Smooth muscle cell (in vitro differentiated cells): ENCODE measurements at regions not wholly inside any gene's neighbourhood (a gene's known extent, or its start where the extent isn't known, plus 50 kb on each side); places are given as distances from the start of the nearest gene placed in this dataset.
A peak's percentile ranks its signal among the peaks of the same experiment; 100 is the strongest.

Experiments
- DNase-seq: peaks from one replicate; lab custom pipeline; 2025; ENCODE audit not compliant: unreplicated experiment; lab: John Stamatoyannopoulos, UW
- H2AFZ ChIP-seq: fragments of 200-600 bp; sonication (generic); 2 replicates; pipeline ENCODE4 v1.6.0; 2016; ENCODE audit warnings: antibody characterized with exemption, low read depth, mild to moderate bottlenecking
- H3F3A ChIP-seq: fragments of 200-600 bp; sonication (generic); 2 replicates; pipeline ENCODE4 v1.6.0; 2017; ENCODE audit warnings: antibody characterized with exemption, low read depth
- H3K27ac ChIP-seq: fragments of 200-600 bp; sonication (generic); 2 replicates; pipeline ENCODE4 v1.5.1; 2016; ENCODE audit warnings: low read depth, mild to moderate bottlenecking
- H3K27me3 ChIP-seq: fragments of 200-600 bp; sonication (generic); 2 replicates; pipeline ENCODE4 v1.6.1; 2016; ENCODE audit warnings: low read depth, mild to moderate bottlenecking
- H3K36me3 ChIP-seq: fragments of 200-600 bp; sonication (generic); 2 replicates; pipeline ENCODE4 v1.5.1; 2016; ENCODE audit warnings: low read depth
- H3K4me1 ChIP-seq: fragments of 200-600 bp; sonication (generic); 2 replicates; pipeline ENCODE4 v1.5.1; 2016; ENCODE audit warnings: low read depth
- H3K4me2 ChIP-seq: fragments of 200-600 bp; sonication (generic); 2 replicates; pipeline ENCODE4 v1.6.0; 2016; ENCODE audit warnings: mild to moderate bottlenecking
- H3K4me3 ChIP-seq: fragments of 200-600 bp; sonication (generic); 2 replicates; pipeline ENCODE4 v1.5.1; 2016; ENCODE audit warnings: mild to moderate bottlenecking
- H3K79me2 ChIP-seq: fragments of 200-600 bp; sonication (generic); 2 replicates; pipeline ENCODE4 v1.6.0; 2016; ENCODE audit warnings: low read depth, mild to moderate bottlenecking
- H3K9ac ChIP-seq: fragments of 200-600 bp; sonication (generic); 2 replicates; pipeline ENCODE4 v1.6.0; 2016; ENCODE audit warnings: low read depth
- H3K9me3 ChIP-seq: fragments of 200-600 bp; sonication (generic); replicated peaks from 2 replicates; pipeline ENCODE4 v1.5.1; 2016; ENCODE audit warnings: low read depth
- H4K20me1 ChIP-seq: fragments of 200-600 bp; sonication (generic); 2 replicates; pipeline ENCODE4 v1.6.0; 2016; ENCODE audit warnings: low read depth
- CTCF ChIP-seq: fragments of 200-600 bp; sonication (generic); IDR thresholded peaks from 2 replicates; pipeline ENCODE4 v1.5.1; 2017; ENCODE audit warnings: borderline replicate concordance, mild to moderate bottlenecking, antibody characterized with exemption; ENCODE audit not compliant: insufficient read depth, poor library complexity, severe bottlenecking
- WGBS: methylation state at CpG from one replicate; pipeline ENCODE4 v1.1.7; 2016; ENCODE audit warnings: low lambda C conversion rate; 5-methylcytosine and 5-hydroxymethylcytosine counted together

GRCh38 chr15:69793781-69794451 lies 303.8 kb downstream of the TLE3 start:
- WGBS: 72% methylated on average over 9 of the region's 9 CpGs
- no peak for TF ChIP-seq CTCF
- no peaks in the 10 kb centered on the region for H4K20me1 ChIP-seq
- no peak overlapping the region for H3K27ac ChIP-seq
- no peaks in the 10 kb centered on the region for H3K9me3 ChIP-seq
- H2AFZ ChIP-seq: no peak overlapping the region
- H3K9ac ChIP-seq: no peak overlapping the region
- H3K4me2 ChIP-seq: no peak overlapping the region
- H3F3A ChIP-seq: no peaks in the 10 kb centered on the region
- H3K27me3 ChIP-seq: no peaks in the 10 kb centered on the region
- no peaks in the 10 kb centered on the region for H3K79me2 ChIP-seq
- H3K36me3 ChIP-seq: no peaks in the 10 kb centered on the region
- H3K4me3 ChIP-seq: no peak overlapping the region
- no peak for DNase-seq
- peaks cover 14% of the 10 kb centered on the region for H3K4me1 ChIP-seq

DNA sequence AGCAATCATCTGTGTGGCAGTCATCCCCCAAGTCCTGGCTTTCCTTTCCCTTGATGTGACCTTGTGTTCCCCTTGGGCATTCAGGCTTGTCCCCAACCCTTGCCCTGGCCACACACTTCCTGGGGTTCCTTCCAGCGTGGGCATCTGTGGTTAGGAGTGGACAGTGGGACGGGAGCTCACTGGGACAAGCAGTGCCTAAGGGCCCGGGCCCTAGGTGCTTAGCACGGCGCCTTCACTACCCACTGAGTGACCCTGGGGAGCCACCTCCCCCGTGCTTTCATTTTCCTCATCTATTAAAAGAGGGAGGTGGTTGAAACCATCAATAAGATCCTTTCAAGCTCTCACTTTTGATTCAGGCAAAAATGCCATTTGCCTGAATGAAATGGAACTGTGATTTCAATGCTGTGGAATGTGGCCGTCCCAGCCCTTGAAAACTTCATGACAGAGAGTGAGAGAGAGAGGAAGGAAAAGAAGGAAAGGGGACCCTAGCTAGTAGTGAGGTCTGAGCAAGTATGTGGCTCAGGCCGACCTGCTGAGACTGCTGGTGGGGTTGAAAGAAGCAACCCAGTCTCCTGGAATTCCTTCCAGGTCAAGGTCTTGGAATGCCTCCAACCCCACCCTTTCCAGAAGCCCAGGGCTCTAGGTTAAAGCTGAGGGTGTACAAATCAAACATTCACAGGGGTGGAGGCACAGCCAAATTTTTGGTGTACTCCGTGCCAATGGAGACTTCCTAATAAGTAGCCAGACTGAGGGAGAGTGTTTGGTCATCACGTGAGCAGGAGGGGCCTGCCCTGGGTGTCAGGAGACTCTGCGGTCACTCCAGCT lies 302.9 kb downstream of the TLE3 start:
- Histone ChIP-seq H3K4me1 (peaks cover 14% of the 10 kb centered on the region), H3K79me2 (no peaks in the 10 kb centered on the region), H3K9ac (peak overlapping the region; percentile 40), H3K4me3 (no peak overlapping the region), H3K4me2 (peak overlapping the region; percentile 71), H3F3A (no peaks in the 10 kb centered on the region), H3K27me3 (no peaks in the 10 kb centered on the region), H3K9me3 (no peaks in the 10 kb centered on the region), H3K27ac (peak overlapping the region; percentile 62), H3K36me3 (no peaks in the 10 kb centered on the region), H2AFZ (peak overlapping the region; percentile 28), H4K20me1 (no peaks in the 10 kb centered on the region)
- 72% methylated on average over 11 of the region's 11 CpGs for WGBS
- no peak for TF ChIP-seq CTCF
- DNase-seq: no peak

DNA sequence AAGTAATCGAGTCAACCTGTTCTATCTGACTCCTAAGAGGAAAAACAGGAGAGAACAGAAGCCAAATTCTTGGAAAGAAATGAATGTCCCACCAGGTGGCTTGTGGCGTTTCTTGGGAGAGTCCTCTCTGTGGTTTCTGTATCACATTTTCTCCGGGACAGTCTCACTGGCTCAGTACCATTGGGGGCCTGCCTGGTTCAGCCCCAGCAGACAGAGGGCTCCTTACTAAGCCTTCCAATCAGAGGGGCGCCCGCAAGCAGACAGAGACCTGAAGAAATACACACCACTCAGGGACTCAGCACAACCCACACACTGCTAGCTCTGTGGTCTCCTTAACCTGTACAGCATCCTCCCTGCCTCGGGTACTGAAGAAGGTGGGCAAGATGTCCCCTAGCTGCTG lies 302.1 kb downstream of the TLE3 start:
- no peaks in the 10 kb centered on the region for H4K20me1 ChIP-seq
- no peak overlapping the region for H3K9ac ChIP-seq
- H3K9me3 ChIP-seq: no peaks in the 10 kb centered on the region
- no peak overlapping the region for H2AFZ ChIP-seq
- H3F3A ChIP-seq: no peaks in the 10 kb centered on the region
- H3K79me2 ChIP-seq: no peaks in the 10 kb centered on the region
- H3K36me3 ChIP-seq: no peaks in the 10 kb centered on the region
- no peak overlapping the region for H3K4me3 ChIP-seq
- no peak overlapping the region for H3K4me2 ChIP-seq
- WGBS: 73% methylated on average over 6 of the region's 6 CpGs
- no peaks in the 10 kb centered on the region for H3K27me3 ChIP-seq
- H3K4me1 ChIP-seq: peaks cover 14% of the 10 kb centered on the region
- no peak for DNase-seq
- no peak for TF ChIP-seq CTCF
- H3K27ac ChIP-seq: no peak overlapping the region
